ENCODE measurements at regions not wholly inside any gene's neighbourhood (a gene's known extent, or its start where the extent isn't known, plus 50 kb on each side); places are given as distances from the start of the nearest gene placed in this dataset.

- TF ChIP-seq CEBPB (IDR thresholded peaks at IDR 0.05) = no peak
- TF ChIP-seq EP300 (IDR thresholded peaks at IDR 0.05; ENCODE audit: borderline replicate concordance) = no peak
- no peak for TF ChIP-seq EGR1 (IDR thresholded peaks at IDR 0.05)
Observed at GRCh38 chr1:56139836-56140235, 439.5 kb downstream of the PLPP3 start.

- TF ChIP-seq TEAD4 (IDR thresholded peaks at IDR 0.05) = no peak
- no peak for TF ChIP-seq RAD21 (IDR thresholded peaks at IDR 0.05; ENCODE audit: low read depth)
- TF ChIP-seq REST (IDR thresholded peaks at IDR 0.05; ENCODE audit: low read depth) = no peak
- no peak for TF ChIP-seq NFIC (IDR thresholded peaks at IDR 0.05)
- TF ChIP-seq MAX (IDR thresholded peaks at IDR 0.05) = no peak
- no peak for TF ChIP-seq USF1 (IDR thresholded peaks at IDR 0.05)
- TF ChIP-seq FOXM1 (IDR thresholded peaks at IDR 0.05; ENCODE audit: borderline replicate concordance, low read depth) = no peak
- no peak for TF ChIP-seq EGR1 (IDR thresholded peaks at IDR 0.05)
- no peak for TF ChIP-seq CREB1 (IDR thresholded peaks at IDR 0.05; ENCODE audit: low read depth)
- no peak for TF ChIP-seq TAF1 (IDR thresholded peaks at IDR 0.05; ENCODE audit: low read depth)
- no peak for TF ChIP-seq YY1 (IDR thresholded peaks at IDR 0.05; ENCODE audit: low read depth)
- no peak for TF ChIP-seq TCF12 (IDR thresholded peaks at IDR 0.05; ENCODE audit: low read depth)
Observed at GRCh38 chr1:56137521-56138505, 441.6 kb downstream of the PLPP3 start.

- no peak for TF ChIP-seq RAD21 (IDR thresholded peaks at IDR 0.05; ENCODE audit: low read depth)
- TF ChIP-seq REST (IDR thresholded peaks at IDR 0.05; ENCODE audit: low read depth) = no peak
- TF ChIP-seq TCF12 (IDR thresholded peaks at IDR 0.05; ENCODE audit: low read depth) = no peak
- no peak for TF ChIP-seq CEBPB (IDR thresholded peaks at IDR 0.05)
- no peak for TF ChIP-seq MAX (IDR thresholded peaks at IDR 0.05)
- no peak for TF ChIP-seq YY1 (IDR thresholded peaks at IDR 0.05; ENCODE audit: low read depth)
- no peak for TF ChIP-seq TEAD4 (IDR thresholded peaks at IDR 0.05)
- TF ChIP-seq EP300 (IDR thresholded peaks at IDR 0.05; ENCODE audit: borderline replicate concordance) = no peak
- TF ChIP-seq EGR1 (IDR thresholded peaks at IDR 0.05) = no peak
- TF ChIP-seq NFIC (IDR thresholded peaks at IDR 0.05) = no peak
- TF ChIP-seq USF1 (IDR thresholded peaks at IDR 0.05) = no peak
- TF ChIP-seq CREB1 (IDR thresholded peaks at IDR 0.05; ENCODE audit: low read depth) = no peak
- TF ChIP-seq ZBTB7A (IDR thresholded peaks at IDR 0.05; ENCODE audit: low read depth) = no peak
- TF ChIP-seq FOXM1 (IDR thresholded peaks at IDR 0.05; ENCODE audit: borderline replicate concordance, low read depth) = no peak
Observed at GRCh38 chr1:56137090-56137489, 442.3 kb downstream of the PLPP3 start.

- TF ChIP-seq CREB1 (IDR thresholded peaks at IDR 0.05; ENCODE audit: low read depth) (no peak), TEAD4 (IDR thresholded peaks at IDR 0.05) (no peak), EP300 (IDR thresholded peaks at IDR 0.05; ENCODE audit: borderline replicate concordance) (no peak), RAD21 (IDR thresholded peaks at IDR 0.05; ENCODE audit: low read depth) (no peak), FOXM1 (IDR thresholded peaks at IDR 0.05; ENCODE audit: borderline replicate concordance, low read depth) (no peak), TAF1 (IDR thresholded peaks at IDR 0.05; ENCODE audit: low read depth) (no peak), YY1 (IDR thresholded peaks at IDR 0.05; ENCODE audit: low read depth) (no peak)
Observed at GRCh38 chr1:56135864-56136147, 443.6 kb downstream of the PLPP3 start.

GRCh38 chr1:56135069-56135863, 444.1 kb downstream of the PLPP3 start:
- no peak for TF ChIP-seq FOXM1 (IDR thresholded peaks at IDR 0.05; ENCODE audit: borderline replicate concordance, low read depth)
- no peak for TF ChIP-seq EGR1 (IDR thresholded peaks at IDR 0.05)
- TF ChIP-seq TAF1 (IDR thresholded peaks at IDR 0.05; ENCODE audit: low read depth) = no peak
- no peak for TF ChIP-seq EP300 (IDR thresholded peaks at IDR 0.05; ENCODE audit: borderline replicate concordance)
